ENCODE measurements at regions not wholly inside any gene's neighbourhood (a gene's known extent, or its start where the extent isn't known, plus 50 kb on each side); places are given as distances from the start of the nearest gene placed in this dataset.

GRCh38 chr14:98227000-98227726 lies 1044.8 kb downstream of the BCL11B start:
- TF ChIP-seq CTCF (conservative IDR thresholded peaks at IDR 0.05; ENCODE audit: low read depth, low read length): no peak
- no peak for DNase-seq (ENCODE audit: low read depth)

DNA sequence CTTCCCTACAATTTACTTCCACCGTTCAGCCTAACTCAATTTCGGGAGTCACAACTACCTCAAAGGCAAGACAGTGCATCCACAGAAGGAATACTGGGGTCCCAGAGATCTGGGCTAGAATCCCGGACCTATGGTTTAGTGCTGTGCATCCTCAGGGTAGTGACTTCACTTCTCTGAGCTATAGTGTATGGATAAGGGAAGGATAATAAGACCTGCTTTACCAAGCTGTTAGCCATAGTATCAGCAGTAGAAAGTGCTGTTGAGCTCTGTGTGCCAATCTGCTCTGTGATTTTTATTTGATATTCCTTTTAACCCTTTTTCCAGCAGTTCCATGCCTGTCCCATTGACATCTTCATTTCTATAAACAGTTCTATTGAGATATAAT lies 1044.3 kb downstream of the BCL11B start:
- no peak for DNase-seq (ENCODE audit: low read depth)
- TF ChIP-seq CTCF (conservative IDR thresholded peaks at IDR 0.05; ENCODE audit: low read depth, low read length): no peak
- no peak overlapping the region for H3K4me3 ChIP-seq (ENCODE audit: low read depth, low read length)

More at GRCh38 chr14:98227000-98227726, 1044.8 kb downstream of the BCL11B start:
- no peak overlapping the region for H3K4me3 ChIP-seq (ENCODE audit: low read depth, low read length)

GRCh38 chr14:98229656-98230366 lies 1042.2 kb downstream of the BCL11B start:
- DNase-seq (ENCODE audit: low read depth): no peak
- no peak for TF ChIP-seq CTCF (conservative IDR thresholded peaks at IDR 0.05; ENCODE audit: low read depth, low read length)
- H3K4me3 ChIP-seq (ENCODE audit: low read depth, low read length): no peak overlapping the region

- H3K4me3 ChIP-seq (ENCODE audit: low read depth, low read length): no peak overlapping the region
- no peak for TF ChIP-seq CTCF (conservative IDR thresholded peaks at IDR 0.05; ENCODE audit: low read depth, low read length)
- DNase-seq (ENCODE audit: low read depth): no peak
Observed at GRCh38 chr14:98230411-98230810, 1041.6 kb downstream of the BCL11B start.

GRCh38 chr14:98231210-98231609 lies 1040.8 kb downstream of the BCL11B start:
- no peak overlapping the region for H3K4me3 ChIP-seq (ENCODE audit: low read depth, low read length)
- no peak for DNase-seq (ENCODE audit: low read depth)
- no peak for TF ChIP-seq CTCF (conservative IDR thresholded peaks at IDR 0.05; ENCODE audit: low read depth, low read length)

DNA sequence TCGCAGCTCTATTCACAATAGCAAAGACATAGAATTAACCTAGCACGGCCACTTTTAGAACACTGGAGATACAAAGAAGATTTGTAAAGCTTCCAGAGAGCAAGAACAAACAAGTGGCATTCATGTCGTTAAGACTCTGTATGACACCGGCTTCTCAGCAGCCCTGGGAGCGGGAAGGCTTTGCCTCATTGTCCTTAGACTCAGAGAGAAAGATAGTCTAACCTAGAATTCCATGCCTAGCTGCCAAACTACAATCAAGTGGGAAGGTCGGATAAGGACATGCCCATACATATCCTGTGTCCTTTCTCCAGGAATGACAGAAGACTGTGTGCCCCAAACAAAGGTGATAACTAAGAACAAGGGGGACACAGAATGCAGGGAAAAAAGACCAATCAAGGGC lies 1038.3 kb downstream of the BCL11B start:
- TF ChIP-seq CTCF (conservative IDR thresholded peaks at IDR 0.05; ENCODE audit: low read depth, low read length): no peak
- no peak overlapping the region for H3K4me3 ChIP-seq (ENCODE audit: low read depth, low read length)
- DNase-seq (ENCODE audit: low read depth): no peak

GRCh38 chr14:98234208-98234607 lies 1037.8 kb downstream of the BCL11B start:
- H3K4me3 ChIP-seq (ENCODE audit: low read depth, low read length): no peak overlapping the region
- no peak for DNase-seq (ENCODE audit: low read depth)

More at GRCh38 chr14:98234208-98234607, 1037.8 kb downstream of the BCL11B start:
- TF ChIP-seq CTCF (conservative IDR thresholded peaks at IDR 0.05; ENCODE audit: low read depth, low read length): no peak

Measured in choroid plexus epithelial cell (primary cell).